ENCODE measurements at regions not wholly inside any gene's neighbourhood (a gene's known extent, or its start where the extent isn't known, plus 50 kb on each side); places are given as distances from the start of the nearest gene placed in this dataset.

DNA sequence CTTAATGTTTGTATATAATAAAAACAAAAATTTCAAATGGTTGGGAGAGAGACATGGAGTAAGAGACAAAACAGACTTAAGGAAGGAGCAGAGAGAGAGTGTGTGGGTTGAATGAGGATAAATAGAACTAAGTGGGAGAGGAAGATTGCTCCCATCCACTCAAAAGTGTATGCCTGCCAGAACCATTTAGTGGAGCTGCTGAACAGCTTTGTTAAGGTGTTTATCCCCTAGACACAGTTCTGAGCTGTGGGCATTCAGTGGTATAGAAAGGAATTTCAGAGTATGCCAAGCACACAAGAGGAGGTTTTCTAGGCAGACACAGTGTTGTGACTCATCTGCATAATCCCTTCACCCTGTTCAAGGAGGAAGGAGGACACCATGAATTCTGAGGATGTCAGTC is 508.6 kb upstream of the EPHA5 start:
- ChIA-PET CTCF (no interaction called here), POLR2A (no interaction called here)
- no peaks in the 10 kb centered on the region for H3F3A ChIP-seq (replicated peaks; ENCODE audit: insufficient read depth)
- H3K4me3 ChIP-seq (ENCODE audit: low read depth in 2 of 2, low read length in 1 of 2): no peak overlapping the region
- H3K79me2 ChIP-seq (ENCODE audit: insufficient read depth): no peaks in the 10 kb centered on the region
- no peaks in the 10 kb centered on the region for H3K36me3 ChIP-seq (replicated peaks in 1 of 2; ENCODE audit: control insufficient read depth in 1 of 2, insufficient read depth in 2 of 2, low read length in 1 of 2)
- TF ChIP-seq REST (IDR thresholded peaks at IDR 0.05; ENCODE audit: low read depth, low read length) (no peak), RCOR1 (IDR thresholded peaks at IDR 0.05; ENCODE audit: low read length) (no peak), USF1 (IDR thresholded peaks at IDR 0.05; ENCODE audit: borderline replicate concordance, low read depth) (no peak), YY1 (IDR thresholded peaks at IDR 0.05; ENCODE audit: low read depth) (no peak), MEF2A (IDR thresholded peaks at IDR 0.05; ENCODE audit: borderline replicate concordance, low read depth) (no peak)
- no peak for DNase-seq
- no peaks in the 10 kb centered on the region for H3K9me3 ChIP-seq
- H3K4me2 ChIP-seq: no peak overlapping the region
- H3K9me2 ChIP-seq: no peaks in the 10 kb centered on the region
- no peaks in the 10 kb centered on the region for H3K4me1 ChIP-seq (ENCODE audit: control insufficient read depth in 1 of 2, insufficient read depth in 2 of 2, low read depth in 1 of 2, low read length in 1 of 2)
- no peak overlapping the region for H3K27ac ChIP-seq (ENCODE audit: low read depth in 2 of 2, low read length in 1 of 2)
- H2AFZ ChIP-seq (ENCODE audit: low read depth): no peak overlapping the region
- H3K27me3 ChIP-seq (ENCODE audit: insufficient read depth): no peaks in the 10 kb centered on the region; the same call in 1 of the 2 replicates
- no peaks in the 10 kb centered on the region for H4K20me1 ChIP-seq (ENCODE audit: insufficient read depth)
- no peak overlapping the region for H3K9ac ChIP-seq

DNA sequence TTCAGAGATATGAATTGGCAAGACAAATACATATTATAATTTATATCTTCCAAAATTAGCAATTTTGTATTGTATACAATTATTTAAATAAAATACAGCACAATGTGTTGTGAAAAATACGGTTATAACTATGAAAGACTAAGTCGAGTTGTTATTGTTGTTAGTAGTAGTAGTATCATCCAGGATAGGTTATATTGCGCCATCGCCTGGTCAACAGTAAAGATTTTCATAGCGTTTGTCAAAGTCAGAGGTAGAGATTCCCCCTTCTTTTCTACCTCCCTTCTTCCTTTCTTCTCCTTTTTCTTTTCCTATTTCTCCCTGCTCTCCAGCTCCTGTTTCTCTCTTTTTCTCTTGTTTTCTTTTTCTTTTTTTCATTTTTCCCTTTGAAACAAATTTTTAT is 499.1 kb upstream of the EPHA5 start:
- H3K9me2 ChIP-seq: no peaks in the 10 kb centered on the region
- POLR2A ChIA-PET: no interaction called here
- H2AFZ ChIP-seq (ENCODE audit: low read depth): no peak overlapping the region
- H3F3A ChIP-seq (replicated peaks; ENCODE audit: insufficient read depth): no peaks in the 10 kb centered on the region
- H3K4me2 ChIP-seq: no peak overlapping the region
- H3K4me3 ChIP-seq (ENCODE audit: low read depth in 2 of 2, low read length in 1 of 2): no peak overlapping the region; a peak in 1 of 4 replicates
- no peaks in the 10 kb centered on the region for H4K20me1 ChIP-seq (ENCODE audit: insufficient read depth)
- no peaks in the 10 kb centered on the region for H3K79me2 ChIP-seq (ENCODE audit: insufficient read depth)
- no peaks in the 10 kb centered on the region for H3K36me3 ChIP-seq (replicated peaks in 1 of 2; ENCODE audit: control insufficient read depth in 1 of 2, insufficient read depth in 2 of 2, low read length in 1 of 2)
- H3K9me3 ChIP-seq: no peaks in the 10 kb centered on the region
- no peaks in the 10 kb centered on the region for H3K27me3 ChIP-seq (ENCODE audit: insufficient read depth)
- no peak overlapping the region for H3K9ac ChIP-seq
- TF ChIP-seq GABPA (IDR thresholded peaks at IDR 0.05; ENCODE audit: low read depth) (no peak), IRF3 (IDR thresholded peaks at IDR 0.05; ENCODE audit: low read depth, low read length) (no peak), REST (IDR thresholded peaks at IDR 0.05; ENCODE audit: low read depth, low read length) (no peak), SMC3 (IDR thresholded peaks at IDR 0.05; ENCODE audit: low read depth, low read length) (peak; percentile 11; the same call in 1 of the 2 replicates)
- TF ChIP-seq, protein P1, sequence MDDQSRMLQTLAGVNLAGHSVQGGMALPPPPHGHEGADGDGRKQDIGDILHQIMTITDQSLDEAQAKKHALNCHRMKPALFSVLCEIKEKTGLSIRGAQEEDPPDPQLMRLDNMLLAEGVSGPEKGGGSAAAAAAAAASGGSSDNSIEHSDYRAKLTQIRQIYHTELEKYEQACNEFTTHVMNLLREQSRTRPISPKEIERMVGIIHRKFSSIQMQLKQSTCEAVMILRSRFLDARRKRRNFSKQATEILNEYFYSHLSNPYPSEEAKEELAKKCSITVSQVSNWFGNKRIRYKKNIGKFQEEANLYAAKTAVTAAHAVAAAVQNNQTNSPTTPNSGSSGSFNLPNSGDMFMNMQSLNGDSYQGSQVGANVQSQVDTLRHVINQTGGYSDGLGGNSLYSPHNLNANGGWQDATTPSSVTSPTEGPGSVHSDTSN (IDR thresholded peaks at IDR 0.05): no peak
- TF ChIP-seq, protein P2, sequence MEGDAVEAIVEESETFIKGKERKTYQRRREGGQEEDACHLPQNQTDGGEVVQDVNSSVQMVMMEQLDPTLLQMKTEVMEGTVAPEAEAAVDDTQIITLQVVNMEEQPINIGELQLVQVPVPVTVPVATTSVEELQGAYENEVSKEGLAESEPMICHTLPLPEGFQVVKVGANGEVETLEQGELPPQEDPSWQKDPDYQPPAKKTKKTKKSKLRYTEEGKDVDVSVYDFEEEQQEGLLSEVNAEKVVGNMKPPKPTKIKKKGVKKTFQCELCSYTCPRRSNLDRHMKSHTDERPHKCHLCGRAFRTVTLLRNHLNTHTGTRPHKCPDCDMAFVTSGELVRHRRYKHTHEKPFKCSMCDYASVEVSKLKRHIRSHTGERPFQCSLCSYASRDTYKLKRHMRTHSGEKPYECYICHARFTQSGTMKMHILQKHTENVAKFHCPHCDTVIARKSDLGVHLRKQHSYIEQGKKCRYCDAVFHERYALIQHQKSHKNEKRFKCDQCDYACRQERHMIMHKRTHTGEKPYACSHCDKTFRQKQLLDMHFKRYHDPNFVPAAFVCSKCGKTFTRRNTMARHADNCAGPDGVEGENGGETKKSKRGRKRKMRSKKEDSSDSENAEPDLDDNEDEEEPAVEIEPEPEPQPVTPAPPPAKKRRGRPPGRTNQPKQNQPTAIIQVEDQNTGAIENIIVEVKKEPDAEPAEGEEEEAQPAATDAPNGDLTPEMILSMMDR (IDR thresholded peaks at IDR 0.05): peak; percentile 53
- peak; percentile 1 for DNase-seq
- 45% methylated on average over 5 of the region's 5 CpGs for WGBS (ENCODE audit: low lambda C conversion rate)
- no peaks in the 10 kb centered on the region for H3K4me1 ChIP-seq (ENCODE audit: control insufficient read depth in 1 of 2, insufficient read depth in 2 of 2, low read depth in 1 of 2, low read length in 1 of 2)
- CTCF ChIA-PET: interaction anchor here (0.6 to 0.9 kb wide), 2 partner anchors 16 to 772 kb away, joined by 3 to 4 read pairs; no protein-coding TSS in a partner anchor
- no peak overlapping the region for H3K27ac ChIP-seq (ENCODE audit: low read depth in 2 of 2, low read length in 1 of 2)

All from SK-N-SH (cell line).